GM18868 (cell line): ENCODE measurements at regions not wholly inside any gene's neighbourhood (a gene's known extent, or its start where the extent isn't known, plus 50 kb on each side); places are given as distances from the start of the nearest gene placed in this dataset.
"Not testable (repeated sequence)": the region's sequence is repeated elsewhere in the genome, so short reads cannot be mapped to it uniquely, and the experiment has no call there.

ENCODE experiments used
- ATAC-seq: cut with Tn5 transposase; IDR thresholded peaks from one replicate; pipeline ENCODE4 v1.9.1; 2021; ENCODE audit warnings: mild to moderate bottlenecking, moderate library complexity; ENCODE audit not compliant: unreplicated experiment

DNA sequence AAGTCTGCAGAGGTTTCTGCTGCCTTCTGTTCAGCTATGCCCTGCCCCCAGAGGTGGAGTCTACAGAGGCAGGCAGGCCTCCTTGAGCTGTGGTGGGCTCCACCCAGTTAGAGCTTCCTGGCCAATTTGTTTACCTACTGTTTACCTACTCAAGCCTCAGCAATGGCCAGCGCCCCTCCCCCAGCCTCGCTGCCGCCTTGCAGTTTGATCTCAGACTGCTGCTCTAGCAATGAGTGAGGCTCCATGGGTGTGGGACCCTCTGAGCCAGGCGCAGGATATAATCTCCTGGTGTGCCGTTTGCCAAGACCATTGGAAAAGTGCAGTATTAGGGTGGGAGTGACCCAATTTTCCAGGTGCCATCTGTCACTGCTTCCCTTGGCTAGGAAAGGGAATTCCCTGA is 1024.9 kb downstream of the PRIM2 start:
- not testable (repeated sequence) for ATAC-seq

DNA sequence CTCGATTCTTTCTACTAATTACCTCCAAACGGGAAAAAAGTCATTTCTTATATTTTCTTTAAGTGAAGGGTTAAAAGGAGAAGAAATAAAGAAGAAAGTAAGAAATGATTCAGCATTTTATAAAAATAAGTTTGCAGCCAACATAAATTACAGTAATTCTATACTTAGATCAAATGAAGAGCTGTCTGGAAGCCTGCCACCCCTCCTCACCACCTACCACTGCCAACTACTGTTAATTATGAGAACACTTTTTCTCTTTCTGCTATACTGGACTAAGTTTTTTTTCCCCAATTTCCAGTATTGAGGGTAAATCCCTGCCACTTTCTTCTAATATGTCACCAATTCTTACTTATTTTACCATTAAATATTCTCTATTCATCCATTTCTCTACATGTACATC is 1030.1 kb downstream of the PRIM2 start:
- not testable (repeated sequence) for ATAC-seq

DNA sequence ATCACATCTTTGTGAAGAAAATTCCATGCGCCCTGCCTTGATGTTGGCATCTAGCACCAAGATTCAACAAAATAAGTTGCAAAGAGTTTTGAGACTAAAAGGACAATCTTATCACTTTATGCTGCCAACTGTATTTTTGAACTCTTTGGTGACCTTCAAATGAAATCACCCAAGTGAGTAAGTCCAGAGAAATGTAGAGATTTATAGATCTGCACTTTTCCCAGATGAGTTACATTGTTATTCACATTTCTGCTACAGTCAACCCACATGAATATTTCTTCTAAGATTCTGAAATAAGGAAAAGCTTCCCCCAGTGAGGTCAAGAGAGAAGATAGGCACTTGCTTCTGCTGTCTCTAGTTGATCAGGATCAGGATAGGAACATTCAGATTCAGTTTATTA is 1034.2 kb downstream of the PRIM2 start:
- not testable (repeated sequence) for ATAC-seq

DNA sequence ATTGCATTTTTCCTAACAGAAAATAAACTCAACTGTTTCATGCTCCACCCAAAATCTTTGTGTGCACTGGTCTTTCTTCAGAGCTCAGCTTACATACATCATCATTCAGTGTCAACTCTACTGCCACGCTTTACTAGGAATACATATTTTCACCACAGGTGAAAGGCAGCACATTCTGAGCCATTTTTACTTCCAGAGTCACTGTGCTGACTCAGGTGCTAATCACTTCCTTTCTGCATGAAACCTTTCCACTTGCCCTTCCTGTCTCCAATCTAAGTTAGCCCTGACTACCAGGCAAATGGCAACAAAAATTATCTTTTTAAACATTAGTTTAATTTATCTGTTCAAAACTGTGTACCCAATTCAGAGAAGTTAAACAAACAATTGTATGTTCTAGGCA is 1041.0 kb downstream of the PRIM2 start:
- ATAC-seq, result not testable (repeated sequence)

DNA sequence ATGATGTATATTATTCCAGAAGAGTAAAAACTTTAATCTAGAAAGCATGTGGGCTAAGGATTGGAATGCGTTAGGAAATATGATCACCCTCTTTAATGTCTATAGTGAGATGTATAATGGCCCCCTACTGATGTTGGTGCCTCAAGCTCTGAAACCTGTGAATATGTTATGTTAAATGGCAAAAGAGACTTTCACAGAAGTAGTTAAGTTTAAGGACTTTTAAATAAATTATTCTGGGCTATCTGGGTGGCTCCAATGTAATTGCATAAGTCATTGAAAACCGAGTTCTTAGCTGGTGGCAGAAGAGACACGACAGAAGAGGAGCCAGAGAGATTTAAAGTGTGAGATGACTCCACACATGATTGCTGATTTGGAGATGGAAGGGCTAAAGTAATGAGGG is 1048.4 kb downstream of the PRIM2 start:
- ATAC-seq, result not testable (repeated sequence)

DNA sequence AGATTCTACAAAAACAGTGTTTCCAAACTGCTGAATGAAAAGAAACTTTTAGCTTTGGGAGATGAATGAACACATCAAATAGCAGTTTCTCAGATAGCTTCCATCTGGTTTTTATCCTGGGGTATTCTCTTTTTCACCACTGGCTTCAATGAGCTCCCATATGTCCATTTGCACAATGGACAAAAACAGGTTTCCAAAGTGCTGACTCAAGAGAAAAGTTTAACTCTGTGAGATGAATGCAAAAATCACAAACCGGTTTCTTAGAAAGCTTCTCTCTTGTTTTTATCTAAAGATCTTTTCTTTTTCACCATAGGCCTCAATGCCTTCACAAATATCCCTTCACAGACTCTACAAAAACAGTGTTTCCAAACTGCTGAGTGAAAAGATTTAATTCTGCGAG is 1089.2 kb downstream of the PRIM2 start:
- ATAC-seq, result not testable (repeated sequence)

DNA sequence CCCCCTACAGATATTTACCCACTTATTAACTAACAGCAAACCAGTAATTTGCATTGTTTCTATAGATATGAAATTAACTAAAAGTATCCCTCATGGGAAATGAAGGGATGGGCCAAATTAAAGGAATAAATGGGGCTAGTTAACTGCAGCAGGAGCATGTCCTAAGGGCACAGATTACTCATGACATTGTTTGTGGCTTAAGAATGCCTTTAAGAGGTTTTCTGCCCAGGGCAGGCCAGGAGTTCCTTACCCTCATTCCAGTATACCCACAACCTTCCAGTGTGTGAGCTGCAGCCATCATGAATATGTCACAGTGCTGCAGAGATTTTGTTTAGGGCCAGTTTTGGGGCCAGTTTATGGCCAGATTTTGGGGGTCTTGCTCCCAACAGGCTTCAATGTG is 1101.9 kb downstream of the PRIM2 start:
- ATAC-seq, result no peak
